ENCODE measurements at regions not wholly inside any gene's neighbourhood (a gene's known extent, or its start where the extent isn't known, plus 50 kb on each side); places are given as distances from the start of the nearest gene placed in this dataset.

GRCh38 chr5:138666226-138666742 is 86.9 kb upstream of the CTNNA1 start:
- no peak for DNase-seq (ENCODE audit: low read depth)

GRCh38 chr5:138665261-138665660 is 88.0 kb upstream of the CTNNA1 start:
- DNase-seq (ENCODE audit: low read depth): no peak

GRCh38 chr5:138664276-138664943 is 88.8 kb upstream of the CTNNA1 start:
- no peak for DNase-seq (ENCODE audit: low read depth)

DNA sequence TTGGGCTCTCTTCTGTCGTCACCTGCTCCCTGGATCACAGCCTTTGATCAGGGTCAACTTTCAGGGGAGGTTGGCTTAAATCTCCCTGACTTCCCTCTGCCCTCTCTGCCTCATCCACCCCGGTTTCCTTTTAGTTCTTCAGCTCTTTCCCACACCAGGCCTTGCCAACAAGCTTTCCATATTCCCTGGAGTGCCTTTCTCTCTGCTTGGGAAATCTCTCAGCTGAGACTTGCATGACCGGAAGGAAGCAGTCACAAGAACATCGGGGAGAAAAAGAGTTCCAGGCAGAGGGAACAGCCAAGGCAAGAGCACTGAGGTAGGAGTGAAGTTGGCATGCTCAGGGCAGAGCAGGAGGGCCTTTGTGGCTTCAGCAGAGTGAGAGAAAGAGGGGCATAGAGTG is 88.4 kb upstream of the HSPA9 start:
- DNase-seq (ENCODE audit: low read depth): no peak

GRCh38 chr5:138663009-138663408 is 87.8 kb upstream of the HSPA9 start:
- no peak for DNase-seq (ENCODE audit: low read depth)

GRCh38 chr5:138662599-138662998 is 87.4 kb upstream of the HSPA9 start:
- DNase-seq (ENCODE audit: low read depth): no peak

DNA sequence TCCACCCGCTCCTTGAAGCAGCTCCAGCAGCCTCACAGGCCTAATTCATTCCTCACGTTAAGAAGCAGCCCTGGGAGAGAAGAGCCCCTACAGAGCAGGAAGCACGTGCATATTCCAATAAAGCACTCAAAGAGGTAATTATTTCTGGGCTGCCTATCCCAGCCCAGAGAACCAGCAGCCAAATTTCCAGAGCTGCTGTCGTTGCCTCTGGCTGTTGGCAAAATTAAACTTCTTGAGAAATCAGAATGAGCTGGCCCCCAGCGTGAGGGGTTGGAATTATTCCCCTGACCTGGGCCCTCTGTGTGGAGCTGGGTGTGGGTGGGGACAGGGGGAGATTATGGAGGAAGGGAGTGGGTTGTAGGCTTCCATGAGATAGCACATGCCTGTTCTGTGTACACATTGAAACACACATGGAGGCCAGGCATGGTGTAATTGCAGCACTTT is 86.8 kb upstream of the HSPA9 start:
- no peak for DNase-seq (ENCODE audit: low read depth)

- DNase-seq (ENCODE audit: low read depth): no peak
Measured at GRCh38 chr5:138661291-138661960, 86.2 kb upstream of the HSPA9 start.

- DNase-seq (ENCODE audit: low read depth): no peak
Measured at GRCh38 chr5:138660051-138660572, 84.9 kb upstream of the HSPA9 start.

- no peak for DNase-seq (ENCODE audit: low read depth)
Measured at GRCh38 chr5:138659561-138659960, 84.4 kb upstream of the HSPA9 start.

- DNase-seq (ENCODE audit: low read depth): no peak
Measured at GRCh38 chr5:138659121-138659520, 83.9 kb upstream of the HSPA9 start.

DNA sequence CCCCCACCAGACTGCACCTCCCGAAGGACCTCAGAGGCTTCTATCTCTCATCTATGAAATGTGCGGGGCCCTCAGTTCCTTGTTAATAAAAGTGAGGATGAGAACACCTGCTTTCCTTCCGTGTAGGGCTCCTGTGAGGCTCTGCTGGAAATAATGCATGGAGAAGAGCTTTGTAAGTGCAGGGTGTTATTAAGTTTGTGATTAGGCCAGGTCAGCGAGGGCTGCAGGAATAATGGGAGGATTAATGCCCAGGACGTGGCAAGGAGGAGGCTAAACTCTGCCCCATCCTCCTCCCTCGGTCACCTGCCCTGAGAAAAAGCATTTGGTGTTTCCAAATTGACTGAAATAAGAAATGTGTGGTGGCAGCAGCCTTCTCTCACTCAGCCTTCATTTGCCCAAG is 83.5 kb upstream of the HSPA9 start:
- DNase-seq (ENCODE audit: low read depth): no peak

GRCh38 chr5:138657360-138657759 is 82.2 kb upstream of the HSPA9 start:
- no peak for DNase-seq (ENCODE audit: low read depth)

DNA sequence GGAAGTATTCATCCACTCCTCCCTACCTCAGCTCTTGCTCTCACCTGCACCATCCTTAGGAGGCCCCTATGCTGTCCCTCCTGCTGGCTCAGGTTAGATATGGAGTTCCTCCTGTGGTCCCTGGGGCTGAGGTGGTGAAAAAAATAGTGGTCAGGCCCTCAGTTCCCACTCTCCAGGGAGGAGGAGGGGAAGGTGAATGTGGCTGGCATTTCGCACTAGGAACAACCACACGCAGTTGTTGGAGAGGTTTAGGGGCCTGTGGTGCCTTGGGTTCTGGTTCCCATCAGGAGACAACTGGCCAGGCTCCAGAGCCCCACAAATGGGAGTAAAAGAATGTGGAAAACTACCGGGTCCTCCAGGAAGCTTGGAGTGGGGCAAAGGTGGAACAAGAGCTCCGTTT is 81.7 kb upstream of the HSPA9 start:
- no peak for DNase-seq (ENCODE audit: low read depth)

DNA sequence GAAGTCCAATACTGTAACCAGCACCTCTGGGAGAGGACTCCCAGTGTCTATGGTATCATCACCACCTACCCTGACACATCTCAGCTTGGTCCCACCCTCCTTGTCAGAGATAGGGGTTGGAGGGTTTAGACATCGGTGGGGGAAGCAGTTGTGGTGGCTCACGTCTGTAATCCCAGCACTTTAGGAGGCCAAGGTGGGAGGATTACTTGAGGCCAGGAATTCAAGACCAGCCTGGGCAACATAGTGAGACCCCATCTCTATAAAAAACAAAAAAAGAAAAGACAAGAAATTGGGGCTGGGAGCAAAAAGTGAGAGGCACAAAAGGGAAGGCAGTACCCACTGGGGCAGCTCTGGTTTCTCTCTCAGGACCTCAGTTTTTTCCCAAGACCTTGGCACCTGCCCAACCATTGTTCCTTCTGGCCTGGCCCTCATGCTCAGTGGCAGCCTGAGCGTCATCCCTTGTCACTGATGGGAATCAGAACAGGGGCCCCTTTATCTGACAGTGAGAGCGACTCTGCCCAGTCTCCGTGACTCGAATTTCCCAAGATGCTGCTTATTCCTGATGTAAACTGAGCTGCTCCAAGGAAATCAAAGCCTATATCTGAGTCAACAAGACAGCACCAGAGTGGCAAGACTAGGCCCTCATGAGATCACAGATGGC is 80.5 kb upstream of the HSPA9 start:
- DNase-seq (ENCODE audit: low read depth): no peak

DNA sequence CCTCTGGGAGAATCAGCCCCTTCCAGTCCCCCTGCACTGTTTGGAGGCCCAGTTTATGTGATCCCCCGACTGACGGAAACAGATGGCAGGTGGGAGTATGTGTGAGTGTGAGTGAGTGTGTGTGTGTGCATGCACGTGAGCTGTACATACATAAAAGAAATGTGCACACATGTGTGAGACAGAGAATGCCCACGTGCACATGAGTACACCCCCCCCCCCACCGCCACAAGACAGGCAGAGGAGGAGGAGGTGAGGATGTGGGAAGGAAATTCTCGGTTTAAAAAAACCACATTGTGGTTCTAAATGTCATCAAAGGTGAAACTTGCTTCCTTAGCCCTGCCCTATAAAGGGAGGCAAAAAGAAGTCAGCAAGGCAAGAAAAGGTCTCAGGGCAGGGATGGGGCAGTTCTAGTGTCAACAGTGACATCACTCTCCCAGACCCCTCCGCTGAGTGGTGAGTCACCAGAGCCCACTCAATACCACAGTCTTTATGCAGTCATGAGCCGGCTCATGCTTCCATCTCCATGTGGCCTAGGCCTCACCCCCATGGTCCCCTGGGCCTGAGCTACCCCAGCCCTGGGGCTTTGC is 79.2 kb upstream of the HSPA9 start:
- DNase-seq (ENCODE audit: low read depth): peak; percentile 68

DNA sequence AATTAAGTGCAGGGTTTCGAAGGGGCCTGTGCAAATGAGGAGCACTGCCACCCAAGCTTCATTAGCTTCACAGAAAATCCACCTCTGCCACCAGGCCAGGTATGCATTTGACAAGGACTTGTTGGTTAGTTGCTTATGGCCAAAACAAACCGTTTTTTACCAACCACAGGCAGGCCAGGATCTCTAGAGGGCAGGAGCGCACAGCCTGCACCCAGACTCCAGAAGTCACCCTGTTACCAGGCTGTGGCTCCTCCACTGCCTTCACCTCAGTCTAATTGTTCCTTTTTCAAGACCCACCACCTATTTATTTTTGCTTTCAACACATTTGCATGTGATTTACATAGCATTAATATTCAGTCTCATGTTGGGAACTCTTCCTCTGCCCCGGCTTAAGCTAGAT is 78.3 kb upstream of the HSPA9 start:
- DNase-seq (ENCODE audit: low read depth): no peak

GRCh38 chr5:138651767-138652117 is 76.5 kb upstream of the HSPA9 start:
- no peak for DNase-seq (ENCODE audit: low read depth)

DNA sequence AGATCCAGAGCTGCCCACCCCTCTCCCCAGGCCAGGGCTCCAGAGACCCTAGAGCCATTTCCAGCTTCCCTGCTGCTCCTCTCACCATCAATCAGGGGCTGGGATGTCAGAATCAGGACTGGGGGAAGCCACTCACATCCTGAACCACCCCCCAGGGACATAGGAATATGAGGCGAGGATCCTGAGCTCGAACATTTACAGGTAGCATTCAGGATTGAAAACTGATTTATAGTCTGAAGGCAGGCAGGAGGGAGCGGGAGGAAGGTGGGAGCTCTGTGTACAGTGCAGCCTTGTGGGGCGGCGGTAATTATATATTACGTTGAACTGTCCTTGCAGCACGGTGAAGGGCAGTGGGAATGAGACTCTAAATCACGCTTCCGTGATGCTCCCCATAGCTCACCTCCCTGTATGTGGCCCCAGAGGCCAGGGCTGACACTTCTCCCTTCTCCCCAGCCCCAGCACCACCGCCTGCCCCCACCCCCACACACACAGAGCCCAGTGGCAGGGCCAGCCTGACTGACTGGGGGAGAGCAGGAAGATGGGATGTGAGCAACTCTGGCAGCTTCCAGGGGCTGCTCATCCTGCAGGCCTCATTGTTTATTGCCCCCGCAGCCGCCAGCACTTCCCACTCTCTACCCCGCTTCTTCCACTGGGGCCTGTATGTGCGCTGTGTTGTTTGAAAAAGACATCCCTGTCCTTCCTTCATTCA is 76.0 kb upstream of the HSPA9 start:
- no peak for DNase-seq (ENCODE audit: low read depth)

DNA sequence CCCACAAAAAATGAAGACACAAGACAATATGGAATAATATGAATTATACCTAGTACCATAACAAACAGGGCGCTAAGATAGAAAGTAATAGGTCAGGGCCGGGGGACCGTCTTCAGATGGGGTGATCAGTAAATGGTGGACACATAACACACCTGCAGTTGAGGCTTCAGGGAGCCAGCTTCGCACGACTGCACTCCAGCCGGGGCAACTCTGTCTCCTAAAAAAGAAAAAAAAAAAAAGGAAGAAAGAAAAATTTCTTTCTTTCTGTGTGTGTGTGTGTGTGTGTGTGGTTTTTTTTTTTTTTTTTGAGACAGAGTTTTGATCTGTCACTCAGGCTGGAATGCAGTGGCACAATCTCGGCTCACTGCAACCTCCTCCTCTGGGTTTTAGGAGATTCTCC is 75.0 kb upstream of the HSPA9 start:
- no peak for DNase-seq (ENCODE audit: low read depth)

- DNase-seq (ENCODE audit: low read depth): peak; percentile 51
Measured at GRCh38 chr5:138649775-138650174, 74.6 kb upstream of the HSPA9 start.

Measured in myocyte (in vitro differentiated cells).